Activated CD4-positive, alpha-beta T cell treated with anti-CD3 and anti-CD28 coated beads, Interleukin-2, Interleukin-6, amounts not matched to agents 100 ng/mL and 50 ng/mL, durations not matched to agents 16 hours and 8 hours (primary cell): ENCODE measurements at regions not wholly inside any gene's neighbourhood (a gene's known extent, or its start where the extent isn't known, plus 50 kb on each side); places are given as distances from the start of the nearest gene placed in this dataset.

Experiments used
- DNase-seq: peaks from one replicate; pipeline ENCODE4 v3.0.0-alpha.2; 2020

GRCh38 chr10:83166344-83166743 is 973.0 kb upstream of the GHITM start:
- DNase-seq: no peak

- DNase-seq: no peak
Observed at GRCh38 chr10:83167081-83167480, 972.2 kb upstream of the GHITM start.

GRCh38 chr10:83176901-83177300 is 962.4 kb upstream of the GHITM start:
- DNase-seq: no peak

- DNase-seq: no peak
Observed at GRCh38 chr10:83178526-83178925, 960.8 kb upstream of the GHITM start.

GRCh38 chr10:83179371-83179770 is 959.9 kb upstream of the GHITM start:
- DNase-seq: no peak

- no peak for DNase-seq
Observed at GRCh38 chr10:83182076-83182475, 957.2 kb upstream of the GHITM start.

- no peak for DNase-seq
Observed at GRCh38 chr10:83184641-83185040, 954.7 kb upstream of the GHITM start.

GRCh38 chr10:83190614-83191013 is 948.7 kb upstream of the GHITM start:
- no peak for DNase-seq

- DNase-seq: no peak
Observed at GRCh38 chr10:83193026-83193425, 946.3 kb upstream of the GHITM start.

GRCh38 chr10:83195021-83195420 is 944.3 kb upstream of the GHITM start:
- DNase-seq: no peak

- no peak for DNase-seq
Observed at GRCh38 chr10:83199374-83199773, 939.9 kb upstream of the GHITM start.

- no peak for DNase-seq
Observed at GRCh38 chr10:83205861-83206260, 933.4 kb upstream of the GHITM start.

GRCh38 chr10:83212632-83213334 is 926.5 kb upstream of the GHITM start:
- DNase-seq: no peak

- no peak for DNase-seq
Observed at GRCh38 chr10:83214136-83214535, 925.2 kb upstream of the GHITM start.

- no peak for DNase-seq
Observed at GRCh38 chr10:83218205-83218604, 921.1 kb upstream of the GHITM start.

GRCh38 chr10:83222300-83222699 is 917.0 kb upstream of the GHITM start:
- DNase-seq: no peak

- DNase-seq: no peak
Observed at GRCh38 chr10:83222832-83223742, 916.2 kb upstream of the GHITM start.

GRCh38 chr10:83225781-83226180 is 913.5 kb upstream of the GHITM start:
- no peak for DNase-seq

GRCh38 chr10:83229991-83230390 is 909.3 kb upstream of the GHITM start:
- DNase-seq: no peak

- no peak for DNase-seq
Observed at GRCh38 chr10:83233691-83234090, 905.6 kb upstream of the GHITM start.

GRCh38 chr10:83248106-83248631 is 891.1 kb upstream of the GHITM start:
- no peak for DNase-seq

- no peak for DNase-seq
Observed at GRCh38 chr10:83250396-83250795, 888.9 kb upstream of the GHITM start.

GRCh38 chr10:83252169-83252568 is 887.1 kb upstream of the GHITM start:
- DNase-seq: no peak

- no peak for DNase-seq
Observed at GRCh38 chr10:83252596-83252995, 886.7 kb upstream of the GHITM start.
